GM23338 (cell line): ENCODE measurements at regions not wholly inside any gene's neighbourhood (a gene's known extent, or its start where the extent isn't known, plus 50 kb on each side); places are given as distances from the start of the nearest gene placed in this dataset.

ENCODE experiments used
- ATAC-seq: fragments of 200-7000 bp; cut with Tn5 transposase; 3 replicates; pipeline ENCODE4 v1.9.1; 2020
- DNase-seq: peaks from one replicate; pipeline ENCODE4 v3.0.0-alpha.2; 2015; ENCODE audit warnings: low spot score
- H2AFZ ChIP-seq: fragments of 200-600 bp; sonication (generic); 2 replicates; pipeline ENCODE4 v1.8.0; 2016; ENCODE audit warnings: antibody characterized with exemption, mild to moderate bottlenecking, moderate library complexity
- H3F3A ChIP-seq: fragments of 200-600 bp; sonication (generic); replicated peaks from 2 replicates; pipeline ENCODE4 v1.8.0; 2017; ENCODE audit warnings: antibody characterized with exemption, mixed run types, low read depth
- H3K27ac ChIP-seq: fragments of 200-600 bp; sonication (generic); 2 replicates; pipeline ENCODE4 v1.6.1; 2016; ENCODE audit warnings: low read depth
- H3K27me3 ChIP-seq: fragments of 200-600 bp; sonication (generic); 2 replicates; pipeline ENCODE4 v1.8.0; 2016; ENCODE audit warnings: mild to moderate bottlenecking, mixed run types, moderate library complexity; ENCODE audit not compliant: insufficient read depth
- H3K36me3 ChIP-seq: fragments of 200-600 bp; sonication (generic); 2 replicates; pipeline ENCODE4 v1.8.0; 2016; ENCODE audit warnings: mild to moderate bottlenecking; ENCODE audit not compliant: insufficient read depth
- H3K4me1 ChIP-seq: fragments of 200-600 bp; sonication (generic); 2 replicates; pipeline ENCODE4 v1.8.0; 2016; ENCODE audit warnings: mild to moderate bottlenecking, moderate library complexity; ENCODE audit not compliant: insufficient read depth
- H3K4me2 ChIP-seq: fragments of 200-600 bp; sonication (generic); 2 replicates; pipeline ENCODE4 v1.7.1; 2017; ENCODE audit warnings: mixed run types
- H3K4me3 ChIP-seq: fragments of 200-600 bp; sonication (generic); 2 replicates; pipeline ENCODE4 v1.6.1; 2016; ENCODE audit warnings: mixed run types
- H3K79me2 ChIP-seq: fragments of 200-600 bp; sonication (generic); replicated peaks from 2 replicates; pipeline ENCODE4 v1.8.0; 2017; ENCODE audit warnings: mild to moderate bottlenecking; ENCODE audit not compliant: insufficient read depth
- H3K9me2 ChIP-seq: fragments of 200-600 bp; sonication (generic); 2 replicates; pipeline ENCODE4 v1.8.0; 2017; ENCODE audit not compliant: insufficient read depth
- H4K20me1 ChIP-seq: fragments of 200-600 bp; sonication (generic); replicated peaks from 2 replicates; pipeline ENCODE4 v1.8.0; 2017; ENCODE audit warnings: mild to moderate bottlenecking; ENCODE audit not compliant: insufficient read depth
- H3K27ac Mint-ChIP-seq: 2 replicates; pipeline ENCODE4 v1.8.0; 2020; ENCODE audit warnings: inconsistent platforms, mild to moderate bottlenecking, moderate library complexity, mixed read lengths
- H3K27me3 Mint-ChIP-seq: 3 replicates; pipeline ENCODE4 v1.8.0; 2022; ENCODE audit warnings: low read depth, mild to moderate bottlenecking, moderate library complexity, mixed read lengths, inconsistent platforms; ENCODE audit not compliant: insufficient read depth, poor library complexity
- H3K36me3 Mint-ChIP-seq: 3 replicates; pipeline ENCODE4 v1.8.0; 2021; ENCODE audit warnings: low read depth, mild to moderate bottlenecking, inconsistent platforms, moderate library complexity, mixed read lengths
- H3K4me1 Mint-ChIP-seq: 3 replicates; pipeline ENCODE4 v1.8.0; 2020; ENCODE audit warnings: mild to moderate bottlenecking, inconsistent platforms, mixed read lengths
- H3K4me3 Mint-ChIP-seq: 3 replicates; pipeline ENCODE4 v1.8.0; 2021; ENCODE audit warnings: moderate library complexity, mild to moderate bottlenecking, inconsistent platforms, mixed read lengths
- H3K9me3 Mint-ChIP-seq: 3 replicates; pipeline ENCODE4 v1.8.0; 2020; ENCODE audit warnings: moderate library complexity, mild to moderate bottlenecking, inconsistent platforms, mixed read lengths
- EZH2 ChIP-seq: fragments of 200-600 bp; sonication (generic); IDR thresholded peaks from one replicate; pipeline ENCODE4 v1.8.0; 2017; ENCODE audit warnings: antibody characterized with exemption, mild to moderate bottlenecking, low read depth; ENCODE audit not compliant: unreplicated experiment
- STAT1 ChIP-seq: IDR thresholded peaks from one replicate; pipeline ENCODE4 v1.6.1; 2016; ENCODE audit warnings: antibody characterized with exemption; ENCODE audit not compliant: unreplicated experiment
- ZNF114 ChIP-seq: fragments of 250-450 bp; sonication (Bioruptor Pico); IDR thresholded peaks from 2 replicates; pipeline ENCODE4 v1.5.0; 2020; ENCODE audit warnings: mild to moderate bottlenecking, moderate library complexity
- ZNF331 ChIP-seq: fragments of 250-450 bp; sonication (Bioruptor Pico); IDR thresholded peaks from 2 replicates; pipeline ENCODE4 v1.5.0; 2020; ENCODE audit warnings: low read depth, mild to moderate bottlenecking, moderate library complexity
- TF ChIP-seq, protein P1 (sequence below): IDR thresholded peaks from one replicate; pipeline ENCODE4 v1.6.1; 2018; ENCODE audit warnings: antibody characterized with exemption; ENCODE audit not compliant: unreplicated experiment
- TF ChIP-seq, protein P2 (sequence below): fragments of 250-450 bp; sonication (Bioruptor Pico); IDR thresholded peaks from 2 replicates; pipeline ENCODE4 v1.5.0; 2020; ENCODE audit warnings: mild to moderate bottlenecking, moderate library complexity
- TF ChIP-seq, protein P3 (sequence below), 2 experiments: fragments of 200-600 bp in 1 of 2; sonication (generic) in 1 of 2; conservative IDR thresholded peaks; 2 replicates each; pipeline versions ENCODE4 v1.5.1 to v1.6.1; 2016 to 2017; ENCODE audit warnings: antibody characterized with exemption in 2 of 2, low read depth in 2 of 2, mild to moderate bottlenecking in 2 of 2, moderate library complexity in 1 of 2
- TF ChIP-seq, protein P4 (sequence below): IDR thresholded peaks from 2 replicates; pipeline ENCODE4 v1.6.1; 2016; ENCODE audit warnings: antibody characterized with exemption

GRCh38 chr4:66246643-66247042, 576.4 kb upstream of the EPHA5 start (continued):
- TF ChIP-seq, protein P1, sequence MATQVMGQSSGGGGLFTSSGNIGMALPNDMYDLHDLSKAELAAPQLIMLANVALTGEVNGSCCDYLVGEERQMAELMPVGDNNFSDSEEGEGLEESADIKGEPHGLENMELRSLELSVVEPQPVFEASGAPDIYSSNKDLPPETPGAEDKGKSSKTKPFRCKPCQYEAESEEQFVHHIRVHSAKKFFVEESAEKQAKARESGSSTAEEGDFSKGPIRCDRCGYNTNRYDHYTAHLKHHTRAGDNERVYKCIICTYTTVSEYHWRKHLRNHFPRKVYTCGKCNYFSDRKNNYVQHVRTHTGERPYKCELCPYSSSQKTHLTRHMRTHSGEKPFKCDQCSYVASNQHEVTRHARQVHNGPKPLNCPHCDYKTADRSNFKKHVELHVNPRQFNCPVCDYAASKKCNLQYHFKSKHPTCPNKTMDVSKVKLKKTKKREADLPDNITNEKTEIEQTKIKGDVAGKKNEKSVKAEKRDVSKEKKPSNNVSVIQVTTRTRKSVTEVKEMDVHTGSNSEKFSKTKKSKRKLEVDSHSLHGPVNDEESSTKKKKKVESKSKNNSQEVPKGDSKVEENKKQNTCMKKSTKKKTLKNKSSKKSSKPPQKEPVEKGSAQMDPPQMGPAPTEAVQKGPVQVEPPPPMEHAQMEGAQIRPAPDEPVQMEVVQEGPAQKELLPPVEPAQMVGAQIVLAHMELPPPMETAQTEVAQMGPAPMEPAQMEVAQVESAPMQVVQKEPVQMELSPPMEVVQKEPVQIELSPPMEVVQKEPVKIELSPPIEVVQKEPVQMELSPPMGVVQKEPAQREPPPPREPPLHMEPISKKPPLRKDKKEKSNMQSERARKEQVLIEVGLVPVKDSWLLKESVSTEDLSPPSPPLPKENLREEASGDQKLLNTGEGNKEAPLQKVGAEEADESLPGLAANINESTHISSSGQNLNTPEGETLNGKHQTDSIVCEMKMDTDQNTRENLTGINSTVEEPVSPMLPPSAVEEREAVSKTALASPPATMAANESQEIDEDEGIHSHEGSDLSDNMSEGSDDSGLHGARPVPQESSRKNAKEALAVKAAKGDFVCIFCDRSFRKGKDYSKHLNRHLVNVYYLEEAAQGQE = no peak
- TF ChIP-seq ZNF114 (no peak), EZH2 (no peak)

GRCh38 chr4:66235876-66236275, 565.6 kb upstream of the EPHA5 start:
- Histone ChIP-seq H3K36me3 (no peaks in the 10 kb centered on the region), H3K4me2 (no peak overlapping the region), H3K27me3 (no peaks in the 10 kb centered on the region), H3K9me2 (no peaks in the 10 kb centered on the region), H3K4me3 (no peak overlapping the region), H3F3A (no peaks in the 10 kb centered on the region), H2AFZ (peak overlapping the region; percentile 45; the same call in 1 of the 2 replicates), H4K20me1 (no peaks in the 10 kb centered on the region), H3K79me2 (no peaks in the 10 kb centered on the region), H3K27ac (no peak overlapping the region), H3K4me1 (no peaks in the 10 kb centered on the region)
- TF ChIP-seq ZNF114 = no peak
- TF ChIP-seq, protein P2, sequence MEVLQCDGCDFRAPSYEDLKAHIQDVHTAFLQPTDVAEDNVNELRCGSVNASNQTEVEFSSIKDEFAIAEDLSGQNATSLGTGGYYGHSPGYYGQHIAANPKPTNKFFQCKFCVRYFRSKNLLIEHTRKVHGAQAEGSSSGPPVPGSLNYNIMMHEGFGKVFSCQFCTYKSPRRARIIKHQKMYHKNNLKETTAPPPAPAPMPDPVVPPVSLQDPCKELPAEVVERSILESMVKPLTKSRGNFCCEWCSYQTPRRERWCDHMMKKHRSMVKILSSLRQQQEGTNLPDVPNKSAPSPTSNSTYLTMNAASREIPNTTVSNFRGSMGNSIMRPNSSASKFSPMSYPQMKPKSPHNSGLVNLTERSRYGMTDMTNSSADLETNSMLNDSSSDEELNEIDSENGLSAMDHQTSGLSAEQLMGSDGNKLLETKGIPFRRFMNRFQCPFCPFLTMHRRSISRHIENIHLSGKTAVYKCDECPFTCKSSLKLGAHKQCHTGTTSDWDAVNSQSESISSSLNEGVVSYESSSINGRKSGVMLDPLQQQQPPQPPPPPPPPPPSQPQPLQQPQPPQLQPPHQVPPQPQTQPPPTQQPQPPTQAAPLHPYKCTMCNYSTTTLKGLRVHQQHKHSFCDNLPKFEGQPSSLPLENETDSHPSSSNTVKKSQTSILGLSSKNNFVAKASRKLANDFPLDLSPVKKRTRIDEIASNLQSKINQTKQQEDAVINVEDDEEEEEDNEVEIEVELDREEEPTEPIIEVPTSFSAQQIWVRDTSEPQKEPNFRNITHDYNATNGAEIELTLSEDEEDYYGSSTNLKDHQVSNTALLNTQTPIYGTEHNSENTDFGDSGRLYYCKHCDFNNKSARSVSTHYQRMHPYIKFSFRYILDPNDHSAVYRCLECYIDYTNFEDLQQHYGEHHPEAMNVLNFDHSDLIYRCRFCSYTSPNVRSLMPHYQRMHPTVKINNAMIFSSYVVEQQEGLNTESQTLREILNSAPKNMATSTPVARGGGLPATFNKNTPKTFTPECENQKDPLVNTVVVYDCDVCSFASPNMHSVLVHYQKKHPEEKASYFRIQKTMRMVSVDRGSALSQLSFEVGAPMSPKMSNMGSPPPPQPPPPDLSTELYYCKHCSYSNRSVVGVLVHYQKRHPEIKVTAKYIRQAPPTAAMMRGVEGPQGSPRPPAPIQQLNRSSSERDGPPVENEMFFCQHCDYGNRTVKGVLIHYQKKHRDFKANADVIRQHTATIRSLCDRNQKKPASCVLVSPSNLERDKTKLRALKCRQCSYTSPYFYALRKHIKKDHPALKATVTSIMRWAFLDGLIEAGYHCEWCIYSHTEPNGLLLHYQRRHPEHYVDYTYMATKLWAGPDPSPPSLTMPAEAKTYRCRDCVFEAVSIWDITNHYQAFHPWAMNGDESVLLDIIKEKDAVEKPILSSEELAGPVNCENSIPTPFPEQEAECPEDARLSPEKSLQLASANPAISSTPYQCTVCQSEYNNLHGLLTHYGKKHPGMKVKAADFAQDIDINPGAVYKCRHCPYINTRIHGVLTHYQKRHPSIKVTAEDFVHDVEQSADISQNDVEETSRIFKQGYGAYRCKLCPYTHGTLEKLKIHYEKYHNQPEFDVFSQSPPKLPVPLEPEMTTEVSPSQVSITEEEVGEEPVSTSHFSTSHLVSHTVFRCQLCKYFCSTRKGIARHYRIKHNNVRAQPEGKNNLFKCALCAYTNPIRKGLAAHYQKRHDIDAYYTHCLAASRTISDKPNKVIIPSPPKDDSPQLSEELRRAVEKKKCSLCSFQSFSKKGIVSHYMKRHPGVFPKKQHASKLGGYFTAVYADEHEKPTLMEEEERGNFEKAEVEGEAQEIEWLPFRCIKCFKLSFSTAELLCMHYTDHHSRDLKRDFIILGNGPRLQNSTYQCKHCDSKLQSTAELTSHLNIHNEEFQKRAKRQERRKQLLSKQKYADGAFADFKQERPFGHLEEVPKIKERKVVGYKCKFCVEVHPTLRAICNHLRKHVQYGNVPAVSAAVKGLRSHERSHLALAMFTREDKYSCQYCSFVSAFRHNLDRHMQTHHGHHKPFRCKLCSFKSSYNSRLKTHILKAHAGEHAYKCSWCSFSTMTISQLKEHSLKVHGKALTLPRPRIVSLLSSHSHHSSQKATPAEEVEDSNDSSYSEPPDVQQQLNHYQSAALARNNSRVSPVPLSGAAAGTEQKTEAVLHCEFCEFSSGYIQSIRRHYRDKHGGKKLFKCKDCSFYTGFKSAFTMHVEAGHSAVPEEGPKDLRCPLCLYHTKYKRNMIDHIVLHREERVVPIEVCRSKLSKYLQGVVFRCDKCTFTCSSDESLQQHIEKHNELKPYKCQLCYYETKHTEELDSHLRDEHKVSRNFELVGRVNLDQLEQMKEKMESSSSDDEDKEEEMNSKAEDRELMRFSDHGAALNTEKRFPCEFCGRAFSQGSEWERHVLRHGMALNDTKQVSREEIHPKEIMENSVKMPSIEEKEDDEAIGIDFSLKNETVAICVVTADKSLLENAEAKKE (CRISPR knock-in tag) = no peak
- no peak for TF ChIP-seq STAT1
- no peak for TF ChIP-seq ZNF331 (CRISPR knock-in tag)
- TF ChIP-seq, protein P3, sequence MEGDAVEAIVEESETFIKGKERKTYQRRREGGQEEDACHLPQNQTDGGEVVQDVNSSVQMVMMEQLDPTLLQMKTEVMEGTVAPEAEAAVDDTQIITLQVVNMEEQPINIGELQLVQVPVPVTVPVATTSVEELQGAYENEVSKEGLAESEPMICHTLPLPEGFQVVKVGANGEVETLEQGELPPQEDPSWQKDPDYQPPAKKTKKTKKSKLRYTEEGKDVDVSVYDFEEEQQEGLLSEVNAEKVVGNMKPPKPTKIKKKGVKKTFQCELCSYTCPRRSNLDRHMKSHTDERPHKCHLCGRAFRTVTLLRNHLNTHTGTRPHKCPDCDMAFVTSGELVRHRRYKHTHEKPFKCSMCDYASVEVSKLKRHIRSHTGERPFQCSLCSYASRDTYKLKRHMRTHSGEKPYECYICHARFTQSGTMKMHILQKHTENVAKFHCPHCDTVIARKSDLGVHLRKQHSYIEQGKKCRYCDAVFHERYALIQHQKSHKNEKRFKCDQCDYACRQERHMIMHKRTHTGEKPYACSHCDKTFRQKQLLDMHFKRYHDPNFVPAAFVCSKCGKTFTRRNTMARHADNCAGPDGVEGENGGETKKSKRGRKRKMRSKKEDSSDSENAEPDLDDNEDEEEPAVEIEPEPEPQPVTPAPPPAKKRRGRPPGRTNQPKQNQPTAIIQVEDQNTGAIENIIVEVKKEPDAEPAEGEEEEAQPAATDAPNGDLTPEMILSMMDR (conservative IDR thresholded peaks at IDR 0.05; ENCODE audit: low read depth in 2 of 2) = no peak
- TF ChIP-seq, protein P4, sequence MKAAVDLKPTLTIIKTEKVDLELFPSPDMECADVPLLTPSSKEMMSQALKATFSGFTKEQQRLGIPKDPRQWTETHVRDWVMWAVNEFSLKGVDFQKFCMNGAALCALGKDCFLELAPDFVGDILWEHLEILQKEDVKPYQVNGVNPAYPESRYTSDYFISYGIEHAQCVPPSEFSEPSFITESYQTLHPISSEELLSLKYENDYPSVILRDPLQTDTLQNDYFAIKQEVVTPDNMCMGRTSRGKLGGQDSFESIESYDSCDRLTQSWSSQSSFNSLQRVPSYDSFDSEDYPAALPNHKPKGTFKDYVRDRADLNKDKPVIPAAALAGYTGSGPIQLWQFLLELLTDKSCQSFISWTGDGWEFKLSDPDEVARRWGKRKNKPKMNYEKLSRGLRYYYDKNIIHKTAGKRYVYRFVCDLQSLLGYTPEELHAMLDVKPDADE = no peak
- Mint-ChIP-seq H3K36me3 (no peaks in the 10 kb centered on the region), H3K4me1 (no peaks in the 10 kb centered on the region), H3K27ac (no peak overlapping the region), H3K27me3 (no peaks in the 10 kb centered on the region), H3K9me3 (no peaks in the 10 kb centered on the region; the same call in 2 of the 3 replicates), H3K4me3 (no peak overlapping the region)
- DNase-seq (no peak), ATAC-seq (no peak)
